NCI-H526 (cell line): ENCODE measurements at regions not wholly inside any gene's neighbourhood (a gene's known extent, or its start where the extent isn't known, plus 50 kb on each side); places are given as distances from the start of the nearest gene placed in this dataset.
"Not testable (repeated sequence)": the region's sequence is repeated elsewhere in the genome, so short reads cannot be mapped to it uniquely, and the experiment has no call there.

ENCODE experiments used
- DNase-seq, 2 experiments: peaks; one replicate each; lab custom pipeline; 2025; lab: John Stamatoyannopoulos, UW

DNA sequence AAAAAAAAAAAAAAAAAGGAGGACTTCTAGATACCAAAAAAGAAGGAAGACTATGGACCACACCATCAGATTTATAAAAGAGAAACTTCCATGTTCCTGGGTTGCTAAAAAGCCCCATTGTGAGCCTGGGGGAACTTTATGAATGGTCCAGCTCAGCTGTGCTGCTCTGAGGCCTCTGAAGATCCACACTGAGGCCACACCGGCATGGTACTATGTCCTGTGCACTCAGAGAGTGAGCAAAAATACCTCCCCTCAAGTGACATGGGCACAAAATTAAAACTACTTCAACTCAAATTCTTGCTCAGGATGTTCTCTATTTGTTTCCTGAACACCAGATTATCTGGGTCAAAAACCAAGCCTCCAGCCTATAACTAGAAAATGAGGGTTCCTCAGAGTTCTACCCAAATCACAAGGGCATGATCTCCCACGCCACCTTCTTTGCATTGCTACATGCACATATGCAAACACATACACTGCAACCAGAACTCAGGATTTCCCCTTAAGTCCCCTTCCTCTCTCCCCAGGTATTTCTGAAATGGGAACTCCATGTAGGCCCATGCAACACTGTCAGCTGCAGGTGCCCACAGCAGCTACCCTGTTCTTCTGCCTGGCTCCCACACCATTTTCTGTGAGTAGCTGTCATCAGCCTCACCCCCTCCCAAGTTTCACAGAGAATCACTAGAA is 94.4 kb downstream of the SH3GLB1 start:
- peak in 1 of 2 experiments; percentile 2 for DNase-seq

DNA sequence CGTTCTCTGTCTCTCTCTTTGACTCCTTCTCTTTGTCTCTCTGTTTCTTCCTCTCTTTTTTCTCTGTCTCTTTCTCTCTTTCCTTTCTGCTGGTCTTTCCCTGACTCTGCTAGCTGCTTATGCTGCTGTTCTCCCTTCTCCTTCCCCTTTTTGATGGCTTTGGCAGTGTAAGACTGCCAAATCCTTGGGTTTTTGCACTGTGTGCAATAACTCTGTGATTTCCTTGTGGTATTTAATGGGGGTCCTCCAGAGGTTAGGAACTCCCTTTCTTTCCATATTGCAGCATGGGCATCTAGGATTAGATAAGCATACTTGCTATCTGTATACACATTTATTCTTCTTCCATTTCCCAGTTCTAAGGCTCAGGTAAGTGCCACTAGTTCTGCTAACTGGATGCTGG is 99.3 kb downstream of the SH3GLB1 start:
- DNase-seq = not testable (repeated sequence)

DNA sequence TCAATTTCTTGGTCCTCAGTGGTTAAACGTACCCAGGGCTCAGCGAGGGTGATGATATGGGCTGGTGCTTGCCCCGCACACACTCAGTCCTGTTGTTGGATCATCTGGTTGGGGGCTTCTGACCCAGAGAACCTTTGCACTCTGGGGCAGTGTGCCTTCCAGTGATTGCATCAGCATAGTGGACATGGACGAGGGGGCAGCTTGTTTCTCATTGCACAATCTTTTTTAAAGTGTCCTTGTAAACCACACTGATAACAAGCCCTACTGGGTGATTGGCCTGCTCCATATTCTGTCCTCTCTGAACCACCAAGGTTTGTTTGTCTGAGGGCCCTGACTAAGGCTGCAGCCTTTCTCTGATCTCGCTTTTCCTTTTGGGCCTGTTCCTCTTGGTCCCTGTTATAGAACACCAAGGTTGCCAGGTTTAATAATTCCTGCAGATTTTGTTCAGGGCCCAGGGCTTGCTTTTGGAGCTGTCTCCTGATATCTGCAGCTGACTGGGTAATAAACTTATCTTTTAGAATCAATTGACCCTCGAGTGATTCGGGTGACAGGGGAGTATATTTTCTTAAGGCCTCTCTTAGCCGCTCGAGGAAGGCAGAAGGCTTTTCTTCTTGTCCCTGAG is 101.6 kb downstream of the SH3GLB1 start:
- not testable (repeated sequence) for DNase-seq

DNA sequence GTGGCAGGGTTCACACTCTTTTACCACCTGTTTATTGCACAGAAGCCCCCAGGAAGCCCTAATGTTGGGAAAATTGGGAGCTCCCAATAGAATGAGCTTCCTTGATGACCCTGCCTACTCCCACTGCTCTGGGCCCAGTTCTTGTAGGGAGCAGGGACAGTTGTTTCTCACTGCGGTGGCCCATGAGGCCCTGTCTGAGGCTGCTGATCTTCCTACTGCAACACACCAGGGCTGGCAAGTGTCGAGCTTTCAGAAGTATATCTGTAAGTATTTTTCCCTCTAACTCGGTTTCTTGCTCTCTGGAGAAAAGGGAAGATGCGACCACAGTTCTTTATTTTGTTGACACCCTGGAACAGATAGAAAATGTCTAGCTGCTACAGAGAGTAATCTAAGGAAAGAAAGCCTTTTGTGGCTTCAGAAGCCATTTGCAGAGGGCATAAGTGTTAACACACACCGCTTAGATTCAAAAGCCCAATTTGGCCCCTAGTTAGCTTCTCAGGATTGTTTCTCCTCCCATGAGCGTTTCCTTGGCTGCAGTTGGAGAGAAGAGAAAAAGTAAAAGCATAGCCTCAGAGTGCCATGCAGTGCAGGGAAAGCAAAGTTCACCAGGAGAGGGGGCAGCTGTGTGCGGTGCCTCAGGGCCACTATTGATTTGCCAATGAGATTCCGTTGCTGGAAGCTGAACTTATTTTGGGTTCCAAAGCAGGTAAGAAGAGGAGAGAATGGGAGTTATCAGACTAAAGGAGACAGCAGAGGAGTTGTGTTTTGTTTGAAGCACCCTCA is 102.6 kb downstream of the SELENOF start:
- no peak for DNase-seq

DNA sequence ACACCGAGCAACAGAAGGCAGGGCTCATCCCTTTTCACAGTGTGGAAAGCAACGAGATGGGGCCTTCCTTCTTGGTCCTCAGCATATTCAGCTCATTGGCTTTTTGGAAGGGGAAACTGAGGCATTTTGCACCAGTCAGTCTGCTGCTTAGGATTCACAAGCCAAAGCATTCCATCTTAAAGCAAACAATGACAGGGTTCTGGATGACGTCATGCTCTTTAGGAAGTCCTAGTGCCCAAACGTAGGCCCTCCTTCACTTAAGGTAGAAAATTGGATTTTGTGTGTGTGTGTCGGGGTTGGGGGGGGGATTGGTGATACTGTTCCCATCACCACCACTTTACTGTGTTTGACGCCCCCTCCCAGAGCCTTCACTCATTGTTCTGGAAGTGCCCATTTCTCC is 101.6 kb downstream of the SELENOF start:
- DNase-seq = no peak
